ENCODE measurements at regions not wholly inside any gene's neighbourhood (a gene's known extent, or its start where the extent isn't known, plus 50 kb on each side); places are given as distances from the start of the nearest gene placed in this dataset.

- Histone ChIP-seq H3K27ac (replicated peaks) (no peak overlapping the region), H3K27me3 (ENCODE audit: insufficient read depth, poor library complexity, severe bottlenecking) (no peaks in the 10 kb centered on the region), H3K4me3 (replicated peaks; ENCODE audit: insufficient read depth, low read length) (no peak overlapping the region)
- TF ChIP-seq REST (IDR thresholded peaks at IDR 0.05; ENCODE audit: insufficient replicate concordance, low read depth) (no peak), CTCF (IDR thresholded peaks at IDR 0.05; ENCODE audit: insufficient read depth, low read length) (no peak), GABPA (IDR thresholded peaks at IDR 0.05; ENCODE audit: low read depth) (no peak), POLR2AphosphoS5 (IDR thresholded peaks at IDR 0.05; ENCODE audit: low read depth) (no peak), SPI1 (IDR thresholded peaks at IDR 0.05; ENCODE audit: borderline replicate concordance, low read depth) (no peak)
- DNase-seq (ENCODE audit: low read depth in 1 of 2, low spot score in 1 of 2), result no peak
Observed at GRCh38 chr13:84238381-84238780, 356.1 kb upstream of the SLITRK1 start.

GRCh38 chr13:84237143-84237542 lies 354.9 kb upstream of the SLITRK1 start:
- no peak for DNase-seq (ENCODE audit: low read depth in 1 of 2, low spot score in 1 of 2)
- TF ChIP-seq SPI1 (IDR thresholded peaks at IDR 0.05; ENCODE audit: borderline replicate concordance, low read depth) (no peak), REST (IDR thresholded peaks at IDR 0.05; ENCODE audit: insufficient replicate concordance, low read depth) (no peak), CTCF (IDR thresholded peaks at IDR 0.05; ENCODE audit: insufficient read depth, low read length) (no peak), POLR2AphosphoS5 (IDR thresholded peaks at IDR 0.05; ENCODE audit: low read depth) (no peak)
- Histone ChIP-seq H3K27ac (replicated peaks) (no peak overlapping the region), H3K4me3 (replicated peaks; ENCODE audit: insufficient read depth, low read length) (no peak overlapping the region), H3K27me3 (ENCODE audit: insufficient read depth, poor library complexity, severe bottlenecking) (no peaks in the 10 kb centered on the region)

- H3K27ac ChIP-seq (replicated peaks), result no peak overlapping the region
- TF ChIP-seq REST (IDR thresholded peaks at IDR 0.05; ENCODE audit: insufficient replicate concordance, low read depth) (no peak), SPI1 (IDR thresholded peaks at IDR 0.05; ENCODE audit: borderline replicate concordance, low read depth) (no peak), POLR2AphosphoS5 (IDR thresholded peaks at IDR 0.05; ENCODE audit: low read depth) (no peak), GABPA (IDR thresholded peaks at IDR 0.05; ENCODE audit: low read depth) (no peak), CTCF (IDR thresholded peaks at IDR 0.05; ENCODE audit: insufficient read depth, low read length) (no peak)
- no peak overlapping the region for H3K4me3 ChIP-seq (replicated peaks; ENCODE audit: insufficient read depth, low read length)
- no peaks in the 10 kb centered on the region for H3K27me3 ChIP-seq (ENCODE audit: insufficient read depth, poor library complexity, severe bottlenecking)
- DNase-seq (ENCODE audit: low read depth in 1 of 2, low spot score in 1 of 2), result no peak
Observed at GRCh38 chr13:84234416-84234815, 352.1 kb upstream of the SLITRK1 start.
